Prostate gland (tissue), 2 donors: ENCODE measurements at regions not wholly inside any gene's neighbourhood (a gene's known extent, or its start where the extent isn't known, plus 50 kb on each side); places are given as distances from the start of the nearest gene placed in this dataset.

Experiments used
- DNase-seq: peaks from one replicate; pipeline ENCODE4 v3.0.0-alpha.2; 2019; ENCODE audit warnings: low spot score
- H3K27ac ChIP-seq, 2 donors: fragments of 200-600 bp; sonication (generic); 2 replicates each; pipeline ENCODE4 v1.5.1; 2017 to 2019
- H3K27me3 ChIP-seq: fragments of 200-600 bp; sonication (generic); replicated peaks from 2 replicates; pipeline ENCODE4 v1.5.1; 2019; ENCODE audit not compliant: insufficient read depth
- H3K36me3 ChIP-seq, 2 donors: fragments of 200-600 bp; sonication (generic); 1 replicate in 1 of 2; 2 replicates in 1 of 2; pipeline versions ENCODE4 v1.5.1 to v1.8.1; 2017 to 2019
- H3K4me1 ChIP-seq: fragments of 200-600 bp; sonication (generic); replicated peaks from 2 replicates; pipeline ENCODE4 v1.5.1; 2019
- H3K4me3 ChIP-seq, 2 donors: fragments of 200-600 bp; sonication (generic); 2 replicates each; pipeline ENCODE4 v1.5.1; 2017 to 2019
- H3K9me3 ChIP-seq: fragments of 200-600 bp; sonication (generic); 2 replicates; pipeline ENCODE4 v1.5.1; 2017
- CTCF ChIP-seq, 4 experiments: fragments of 200-600 bp in 2 of 4; fragments of 450-650 bp in 2 of 4; sonication (generic) in 2 of 4; IDR thresholded peaks; 1 replicate in 3 of 4; 2 replicates in 1 of 4; pipeline ENCODE4 v1.5.1; 2016 to 2019; ENCODE audit warnings: antibody characterized with exemption in 4 of 4, mild to moderate bottlenecking in 2 of 4, moderate library complexity in 2 of 4
- POLR2A ChIP-seq: fragments of 450-650 bp; IDR thresholded peaks from one replicate; pipeline ENCODE4 v1.6.1; 2016; ENCODE audit warnings: antibody characterized with exemption, mild to moderate bottlenecking
- POLR2AphosphoS5 ChIP-seq: sonication (generic); formaldehyde crosslinking; IDR thresholded peaks from one replicate; pipeline ENCODE4 v1.6.1; 2017; ENCODE audit warnings: antibody characterized with exemption
- WGBS: methylation state at CpG from one replicate; pipeline ENCODE4 v1.1.5; 2018; 5-methylcytosine and 5-hydroxymethylcytosine counted together
- intact Hi-C: fragments of 100-400 bp; cut with DNase I; formaldehyde crosslinking; loops from one replicate; pipeline ENCODE4 v1.14.2; 2022

GRCh38 chr2:153235516-153235915, 243.0 kb downstream of the RPRM start:
- Histone ChIP-seq H3K4me3 (no peak overlapping the region), H3K27me3 (no peaks in the 10 kb centered on the region), H3K36me3 (no peaks in the 10 kb centered on the region), H3K4me1 (no peaks in the 10 kb centered on the region), H3K27ac (no peak overlapping the region), H3K9me3 (no peaks in the 10 kb centered on the region)
- WGBS, result 93% methylated on average over 1 of the region's 1 CpG
- TF ChIP-seq CTCF (IDR thresholded peaks at IDR 0.05), result no peak
- TF ChIP-seq POLR2AphosphoS5, result no peak
- TF ChIP-seq POLR2A, result no peak
- intact Hi-C loops, result no loop called here
- no peak for DNase-seq

- no peaks in the 10 kb centered on the region for H3K36me3 ChIP-seq
- no peak for TF ChIP-seq POLR2A
- no peak for TF ChIP-seq POLR2AphosphoS5
- TF ChIP-seq CTCF (IDR thresholded peaks at IDR 0.05), result no peak
- intact Hi-C loops, result no loop called here
- WGBS, result 83% methylated on average over 2 of the region's 2 CpGs
- H3K27ac ChIP-seq, result no peak overlapping the region
- H3K9me3 ChIP-seq, result no peaks in the 10 kb centered on the region
- no peaks in the 10 kb centered on the region for H3K27me3 ChIP-seq
- no peaks in the 10 kb centered on the region for H3K4me1 ChIP-seq
- no peak for DNase-seq
- no peak overlapping the region for H3K4me3 ChIP-seq
Measured at GRCh38 chr2:153232464-153232863, 246.1 kb downstream of the RPRM start.

GRCh38 chr2:153230977-153231376, 247.6 kb downstream of the RPRM start:
- no peak overlapping the region for H3K4me3 ChIP-seq
- DNase-seq, result no peak
- intact Hi-C loops, result no loop called here
- no peaks in the 10 kb centered on the region for H3K9me3 ChIP-seq
- no peaks in the 10 kb centered on the region for H3K4me1 ChIP-seq
- no peaks in the 10 kb centered on the region for H3K27me3 ChIP-seq
- H3K36me3 ChIP-seq, result no peaks in the 10 kb centered on the region
- WGBS, result 20% methylated on average over 5 of the region's 5 CpGs
- H3K27ac ChIP-seq, result no peak overlapping the region
- TF ChIP-seq CTCF (IDR thresholded peaks at IDR 0.05) (no peak), POLR2A (no peak), POLR2AphosphoS5 (no peak)

GRCh38 chr2:153228904-153229303, 249.7 kb downstream of the RPRM start:
- H3K36me3 ChIP-seq, result no peaks in the 10 kb centered on the region
- no peaks in the 10 kb centered on the region for H3K9me3 ChIP-seq
- H3K4me3 ChIP-seq, result no peak overlapping the region
- no peak overlapping the region for H3K27ac ChIP-seq
- no peaks in the 10 kb centered on the region for H3K4me1 ChIP-seq
- TF ChIP-seq POLR2AphosphoS5 (no peak), POLR2A (no peak), CTCF (IDR thresholded peaks at IDR 0.05) (no peak)
- DNase-seq, result no peak
- intact Hi-C loops, result no loop called here
- no peaks in the 10 kb centered on the region for H3K27me3 ChIP-seq

- no peaks in the 10 kb centered on the region for H3K4me1 ChIP-seq
- TF ChIP-seq POLR2A, result no peak
- TF ChIP-seq CTCF (IDR thresholded peaks at IDR 0.05), result no peak
- no peak for TF ChIP-seq POLR2AphosphoS5
- intact Hi-C loops, result no loop called here
Measured at GRCh38 chr2:153227981-153228380, 250.6 kb downstream of the RPRM start.

More at GRCh38 chr2:153227981-153228380, 250.6 kb downstream of the RPRM start:
- H3K36me3 ChIP-seq, result no peaks in the 10 kb centered on the region
- DNase-seq, result no peak
- H3K9me3 ChIP-seq, result no peaks in the 10 kb centered on the region
- H3K27ac ChIP-seq, result no peak overlapping the region
- 79% methylated on average over 2 of the region's 2 CpGs for WGBS
- no peaks in the 10 kb centered on the region for H3K27me3 ChIP-seq
- no peak overlapping the region for H3K4me3 ChIP-seq
